ENCODE measurements at regions not wholly inside any gene's neighbourhood (a gene's known extent, or its start where the extent isn't known, plus 50 kb on each side); places are given as distances from the start of the nearest gene placed in this dataset.

GRCh38 chr20:51220293-51220706 lies 197.4 kb upstream of the KCNG1 start:
- TF ChIP-seq POLR2A (IDR thresholded peaks at IDR 0.05; ENCODE audit: low read depth, low read length), result no peak
- TF ChIP-seq CTCF (IDR thresholded peaks at IDR 0.05; ENCODE audit: extremely low read depth in 1 of 2, insufficient read depth in 1 of 2, low read depth in 1 of 2, low read length in 2 of 2), result peak; percentile 94 to 99
